Activated T-helper 17 cell treated with anti-CD3 and anti-CD28 coated beads, Interleukin-2, amount 50 U/mL, for 72 hours (primary cell): ENCODE measurements at regions not wholly inside any gene's neighbourhood (a gene's known extent, or its start where the extent isn't known, plus 50 kb on each side); places are given as distances from the start of the nearest gene placed in this dataset.

ENCODE experiments used
- ATAC-seq: fragments of 150-1000 bp; cut with Tn5 transposase; replicated peaks from 2 replicates; pipeline ENCODE4 v1.10.0; 2021; ENCODE audit warnings: mild to moderate bottlenecking, moderate library complexity
- H3K27ac Mint-ChIP-seq: one replicate; pipeline ENCODE4 v1.8.0; 2022; ENCODE audit warnings: mixed read lengths
- H3K27me3 Mint-ChIP-seq: one replicate; pipeline ENCODE4 v1.8.0; 2022; ENCODE audit warnings: mixed read lengths
- H3K36me3 Mint-ChIP-seq: one replicate; pipeline ENCODE4 v1.8.0; 2022; ENCODE audit warnings: low read depth, mild to moderate bottlenecking, mixed read lengths
- H3K4me1 Mint-ChIP-seq: one replicate; pipeline ENCODE4 v1.8.0; 2022; ENCODE audit warnings: mixed read lengths
- H3K4me3 Mint-ChIP-seq: one replicate; pipeline ENCODE4 v1.8.0; 2022; ENCODE audit warnings: mild to moderate bottlenecking, mixed read lengths
- H3K9me3 Mint-ChIP-seq: one replicate; pipeline ENCODE4 v1.8.0; 2022; ENCODE audit warnings: mixed read lengths

GRCh38 chr17:77597418-77598240 lies 360.9 kb upstream of the TNRC6C start:
- H3K4me3 Mint-ChIP-seq = no peak overlapping the region
- H3K9me3 Mint-ChIP-seq = no peaks in the 10 kb centered on the region
- no peaks in the 10 kb centered on the region for H3K36me3 Mint-ChIP-seq
- peaks cover 8% of the 10 kb centered on the region for H3K4me1 Mint-ChIP-seq
- no peaks in the 10 kb centered on the region for H3K27me3 Mint-ChIP-seq
- no peak overlapping the region for H3K27ac Mint-ChIP-seq
- ATAC-seq = no peak

DNA sequence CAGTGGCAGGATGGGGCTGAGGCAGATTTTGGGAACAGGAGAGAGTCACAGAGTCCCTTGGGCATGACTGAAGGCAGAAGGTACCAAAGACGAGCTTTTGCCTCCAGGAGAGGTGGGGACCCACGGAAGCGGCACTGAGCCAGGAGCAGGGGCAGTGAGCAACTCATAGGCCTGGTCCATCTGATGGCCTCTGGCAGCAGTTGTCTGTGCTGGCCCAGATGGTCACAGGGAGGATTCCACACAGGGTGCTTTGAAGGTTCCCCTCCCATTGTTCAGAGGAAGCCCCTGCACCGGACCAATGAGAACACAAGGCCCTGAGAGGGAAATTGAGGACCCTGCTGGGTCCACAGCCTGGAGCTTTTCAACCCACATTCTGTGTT lies 360.3 kb upstream of the TNRC6C start:
- H3K36me3 Mint-ChIP-seq = no peaks in the 10 kb centered on the region
- no peak for ATAC-seq
- no peaks in the 10 kb centered on the region for H3K27me3 Mint-ChIP-seq
- H3K4me1 Mint-ChIP-seq = peaks cover 8% of the 10 kb centered on the region
- no peak overlapping the region for H3K4me3 Mint-ChIP-seq
- H3K27ac Mint-ChIP-seq = no peak overlapping the region
- H3K9me3 Mint-ChIP-seq = no peaks in the 10 kb centered on the region

GRCh38 chr17:77599699-77600098 lies 358.8 kb upstream of the TNRC6C start:
- Mint-ChIP-seq H3K27ac (no peak overlapping the region), H3K4me3 (no peak overlapping the region), H3K36me3 (no peaks in the 10 kb centered on the region), H3K4me1 (peaks cover 6% of the 10 kb centered on the region), H3K9me3 (no peaks in the 10 kb centered on the region), H3K27me3 (no peaks in the 10 kb centered on the region)
- ATAC-seq = no peak

DNA sequence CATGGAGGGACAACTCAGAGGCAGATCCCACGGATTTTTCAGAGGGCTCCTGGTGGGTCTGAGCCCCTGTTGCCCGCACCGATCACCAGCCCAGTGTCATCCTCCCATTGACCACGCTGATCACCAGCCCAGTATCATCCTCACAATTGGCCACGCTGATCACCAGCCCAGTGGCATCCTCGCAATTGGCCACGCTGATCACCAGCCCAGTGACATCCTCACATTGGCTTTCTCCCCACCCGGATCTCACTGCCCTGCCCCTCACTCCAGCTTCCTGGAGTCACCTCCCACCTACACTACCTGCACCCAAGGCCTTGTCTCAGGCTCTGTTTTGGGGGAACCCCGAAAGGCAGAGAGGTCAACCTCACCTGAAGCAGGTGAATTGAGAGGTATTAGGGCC lies 358.2 kb upstream of the TNRC6C start:
- Mint-ChIP-seq H3K36me3 (no peaks in the 10 kb centered on the region), H3K4me1 (no peaks in the 10 kb centered on the region), H3K27me3 (no peaks in the 10 kb centered on the region)

DNA sequence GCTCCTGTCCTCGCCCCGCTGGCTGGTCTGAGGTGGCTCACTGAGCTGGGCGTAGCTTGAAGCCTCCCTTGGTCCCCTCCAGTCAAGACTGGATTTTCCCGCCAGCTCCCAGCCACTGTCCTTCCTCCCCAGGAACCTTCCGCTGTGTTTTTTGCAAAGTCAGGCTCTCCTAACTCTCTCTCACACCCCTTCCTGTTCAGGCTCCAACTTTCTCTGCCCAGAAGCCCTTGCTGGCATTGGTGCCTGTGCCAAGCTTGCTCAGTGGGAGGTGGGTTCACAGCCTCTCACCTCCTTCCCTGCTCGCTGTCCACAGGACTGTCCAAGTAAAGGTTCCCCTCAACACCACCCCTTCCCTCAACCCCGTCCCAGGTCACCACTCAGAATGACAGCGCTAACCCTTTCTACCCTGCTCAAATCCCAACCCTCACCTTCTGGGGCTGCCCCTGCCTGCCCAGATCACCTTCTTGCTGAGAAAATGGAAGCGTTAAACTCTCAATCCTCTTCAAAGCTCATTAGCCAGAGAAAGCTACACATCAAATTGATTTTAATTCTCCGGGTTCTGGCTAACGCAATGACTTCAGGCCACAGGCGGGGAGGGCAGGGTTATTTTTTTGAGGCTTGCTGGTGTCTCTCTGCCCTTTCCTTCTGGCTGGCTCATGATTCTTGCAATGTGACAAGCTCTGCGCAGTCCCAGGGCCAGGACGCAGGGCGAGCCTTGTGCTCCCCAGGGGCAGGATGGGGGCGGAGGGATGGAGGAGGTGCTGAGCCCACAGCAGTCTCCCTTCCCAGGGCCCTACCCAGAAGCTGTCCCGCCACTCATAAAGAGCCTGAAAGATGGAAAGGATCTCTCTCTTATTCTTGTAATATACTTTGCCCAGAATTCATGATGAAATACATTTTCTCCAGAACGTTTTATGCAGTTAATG lies 357.2 kb upstream of the TNRC6C start:
- no peak for ATAC-seq
- no peaks in the 10 kb centered on the region for H3K27me3 Mint-ChIP-seq
- H3K36me3 Mint-ChIP-seq = no peaks in the 10 kb centered on the region
- H3K9me3 Mint-ChIP-seq = no peaks in the 10 kb centered on the region
- H3K4me3 Mint-ChIP-seq = no peak overlapping the region
- H3K27ac Mint-ChIP-seq = no peak overlapping the region
- no peaks in the 10 kb centered on the region for H3K4me1 Mint-ChIP-seq

More for the DNA sequence above, 358.2 kb upstream of the TNRC6C start:
- no peak overlapping the region for H3K4me3 Mint-ChIP-seq
- no peaks in the 10 kb centered on the region for H3K9me3 Mint-ChIP-seq
- H3K27ac Mint-ChIP-seq = no peak overlapping the region
- ATAC-seq = no peak

DNA sequence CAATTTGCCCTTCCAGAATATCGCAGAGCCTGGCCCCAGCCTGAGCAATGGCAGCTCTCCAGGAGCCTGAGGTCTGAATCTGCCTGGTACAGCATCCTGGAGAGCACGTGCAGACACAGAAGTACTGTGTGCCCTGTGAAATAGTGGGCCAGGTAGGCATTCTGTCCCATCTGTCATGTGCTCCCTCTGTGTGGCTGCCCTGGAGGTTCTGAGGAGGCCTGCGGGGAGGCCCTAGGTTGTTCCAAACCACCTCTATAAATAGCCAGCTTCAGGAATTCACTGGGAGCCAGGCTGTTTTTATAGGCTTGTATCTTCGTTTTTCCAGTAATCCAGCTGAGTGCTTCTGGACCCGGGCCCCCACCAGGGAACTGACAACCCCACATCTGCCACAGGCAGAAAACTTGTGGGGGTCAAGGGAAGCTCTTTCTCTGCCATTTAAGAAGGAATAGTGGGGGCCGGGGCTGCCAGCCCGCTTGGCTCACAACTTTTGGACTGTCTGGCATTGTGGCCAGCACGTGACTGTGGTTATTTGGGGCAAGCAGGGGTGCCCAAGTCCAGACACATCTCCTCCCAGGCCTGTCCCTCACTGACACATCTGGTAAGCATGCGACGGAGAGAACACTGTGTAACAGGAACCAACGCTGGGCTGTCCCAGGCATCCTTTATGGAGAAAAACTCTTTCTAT lies 356.3 kb upstream of the TNRC6C start:
- no peak overlapping the region for H3K27ac Mint-ChIP-seq
- H3K36me3 Mint-ChIP-seq = no peaks in the 10 kb centered on the region
- no peaks in the 10 kb centered on the region for H3K27me3 Mint-ChIP-seq
- H3K4me1 Mint-ChIP-seq = no peaks in the 10 kb centered on the region
- H3K4me3 Mint-ChIP-seq = no peak overlapping the region
- H3K9me3 Mint-ChIP-seq = no peaks in the 10 kb centered on the region
- ATAC-seq = no peak

DNA sequence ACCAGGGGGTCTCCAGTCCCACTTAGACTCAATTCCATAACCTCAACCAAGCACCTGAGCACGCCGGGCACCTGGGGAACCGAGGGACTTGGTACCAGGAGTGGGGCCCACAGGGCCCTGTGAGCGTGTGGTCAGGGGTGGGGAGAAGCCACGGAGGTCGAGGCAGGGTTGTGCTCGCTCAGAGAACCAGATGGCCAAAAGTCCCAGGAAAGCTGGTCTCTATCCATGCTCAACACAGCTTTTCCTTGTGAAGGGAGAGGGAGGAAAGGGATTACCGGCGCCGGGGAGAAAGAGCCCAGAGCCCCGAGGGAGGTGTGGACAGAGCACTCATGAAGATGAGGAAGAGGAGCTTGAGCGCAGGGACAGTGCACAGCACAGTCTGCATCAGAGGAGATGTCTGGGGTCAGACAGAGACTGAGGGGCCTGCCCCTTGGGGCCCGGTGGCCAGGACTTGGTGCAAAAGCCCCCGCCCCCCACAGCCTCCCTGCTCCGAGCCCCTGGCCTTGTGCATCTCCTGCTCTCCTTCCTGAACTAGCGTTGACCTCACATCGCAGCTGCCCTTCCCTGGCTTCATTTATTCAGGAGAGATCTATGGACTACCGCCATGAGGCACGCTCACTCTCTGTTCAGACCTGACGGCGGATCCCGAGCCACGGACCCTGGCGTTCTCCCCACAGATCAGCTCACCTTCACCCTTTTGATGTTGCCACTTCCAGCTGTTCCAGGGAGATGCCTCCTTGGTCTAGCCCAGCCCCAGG lies 355.4 kb upstream of the TNRC6C start:
- no peak for ATAC-seq
- H3K27ac Mint-ChIP-seq = no peak overlapping the region
- no peaks in the 10 kb centered on the region for H3K27me3 Mint-ChIP-seq
- no peak overlapping the region for H3K4me3 Mint-ChIP-seq
- H3K4me1 Mint-ChIP-seq = no peaks in the 10 kb centered on the region
- no peaks in the 10 kb centered on the region for H3K9me3 Mint-ChIP-seq
- no peaks in the 10 kb centered on the region for H3K36me3 Mint-ChIP-seq

- Mint-ChIP-seq H3K4me3 (no peak overlapping the region), H3K27me3 (no peaks in the 10 kb centered on the region), H3K27ac (no peak overlapping the region), H3K9me3 (no peaks in the 10 kb centered on the region), H3K36me3 (no peaks in the 10 kb centered on the region), H3K4me1 (peaks cover 4% of the 10 kb centered on the region)
- ATAC-seq = no peak
Measured at GRCh38 chr17:77604301-77604972, 354.1 kb upstream of the TNRC6C start.

- H3K4me1 Mint-ChIP-seq = peaks cover 6% of the 10 kb centered on the region
Measured at GRCh38 chr17:77604973-77605313, 353.6 kb upstream of the TNRC6C start.

DNA sequence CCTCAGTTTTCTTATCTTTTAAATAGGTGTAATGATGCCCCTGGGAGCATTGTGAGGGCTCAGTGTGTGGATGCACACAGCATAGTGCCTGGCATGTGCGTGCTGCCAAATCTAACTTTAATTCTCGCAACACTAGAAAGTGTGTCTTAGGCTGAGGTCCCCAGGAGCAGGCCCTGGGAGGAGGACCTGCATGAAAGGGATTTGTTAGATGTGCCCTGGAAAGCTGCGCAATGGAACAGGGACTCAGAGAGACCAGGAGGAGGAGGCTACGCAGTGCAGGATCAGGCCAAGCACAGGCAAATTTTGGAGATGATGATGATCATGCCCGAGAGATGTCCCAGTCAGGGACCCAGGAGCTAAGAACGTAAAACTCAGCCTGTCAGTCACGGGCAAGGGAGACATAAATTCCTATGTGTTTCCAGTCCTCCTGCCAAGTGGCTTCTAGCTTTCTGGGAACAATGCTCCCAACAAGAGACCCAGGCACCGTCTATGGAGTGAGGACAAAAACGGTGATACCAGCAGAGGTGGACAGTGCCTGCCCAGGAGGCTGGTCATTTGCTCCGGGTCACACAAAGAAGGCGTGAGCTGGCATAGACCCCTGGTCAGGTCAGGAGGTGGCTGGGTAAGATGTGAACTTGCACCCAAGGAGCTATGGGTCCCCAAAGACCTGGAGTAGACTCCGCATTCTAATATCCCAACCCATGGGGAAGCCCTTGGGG lies 352.2 kb upstream of the TNRC6C start:
- no peaks in the 10 kb centered on the region for H3K36me3 Mint-ChIP-seq
- no peak for ATAC-seq
- peaks cover 15% of the 10 kb centered on the region for H3K4me1 Mint-ChIP-seq
- no peaks in the 10 kb centered on the region for H3K9me3 Mint-ChIP-seq
- H3K4me3 Mint-ChIP-seq = no peak overlapping the region
- H3K27me3 Mint-ChIP-seq = no peaks in the 10 kb centered on the region
- no peak overlapping the region for H3K27ac Mint-ChIP-seq

More at GRCh38 chr17:77604973-77605313, 353.6 kb upstream of the TNRC6C start:
- Mint-ChIP-seq H3K27me3 (no peaks in the 10 kb centered on the region), H3K9me3 (no peaks in the 10 kb centered on the region), H3K4me3 (no peak overlapping the region), H3K36me3 (no peaks in the 10 kb centered on the region), H3K27ac (no peak overlapping the region)
- ATAC-seq = no peak

GRCh38 chr17:77606865-77607210 lies 351.7 kb upstream of the TNRC6C start:
- ATAC-seq = no peak
- no peaks in the 10 kb centered on the region for H3K9me3 Mint-ChIP-seq

DNA sequence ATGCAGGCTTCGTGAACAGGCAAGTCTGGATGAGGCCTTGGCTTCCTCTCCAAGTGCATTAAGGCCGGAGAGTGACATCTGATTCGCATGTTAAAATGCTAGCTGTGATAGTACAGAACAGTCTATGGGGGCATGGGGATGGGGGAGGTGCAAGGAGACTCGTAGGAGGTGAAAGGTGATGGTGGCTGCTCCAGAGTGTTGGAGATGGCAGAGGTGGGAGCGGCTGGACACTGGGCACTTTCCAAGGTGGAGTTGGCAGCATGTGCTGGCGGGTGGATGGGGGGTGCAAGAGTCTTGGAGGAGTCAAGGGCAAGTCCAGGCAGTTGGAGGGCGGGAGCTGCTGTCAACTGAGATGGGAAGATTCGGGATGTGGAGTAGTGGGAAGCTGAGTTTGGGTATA lies 350.9 kb upstream of the TNRC6C start:
- Mint-ChIP-seq H3K36me3 (no peaks in the 10 kb centered on the region), H3K9me3 (no peaks in the 10 kb centered on the region), H3K27me3 (no peaks in the 10 kb centered on the region), H3K27ac (no peak overlapping the region), H3K4me3 (no peak overlapping the region), H3K4me1 (peaks cover 15% of the 10 kb centered on the region)
- no peak for ATAC-seq

More at GRCh38 chr17:77606865-77607210, 351.7 kb upstream of the TNRC6C start:
- H3K36me3 Mint-ChIP-seq = no peaks in the 10 kb centered on the region
- no peak overlapping the region for H3K4me3 Mint-ChIP-seq
- H3K27me3 Mint-ChIP-seq = no peaks in the 10 kb centered on the region
- H3K4me1 Mint-ChIP-seq = peaks cover 15% of the 10 kb centered on the region
- no peak overlapping the region for H3K27ac Mint-ChIP-seq

DNA sequence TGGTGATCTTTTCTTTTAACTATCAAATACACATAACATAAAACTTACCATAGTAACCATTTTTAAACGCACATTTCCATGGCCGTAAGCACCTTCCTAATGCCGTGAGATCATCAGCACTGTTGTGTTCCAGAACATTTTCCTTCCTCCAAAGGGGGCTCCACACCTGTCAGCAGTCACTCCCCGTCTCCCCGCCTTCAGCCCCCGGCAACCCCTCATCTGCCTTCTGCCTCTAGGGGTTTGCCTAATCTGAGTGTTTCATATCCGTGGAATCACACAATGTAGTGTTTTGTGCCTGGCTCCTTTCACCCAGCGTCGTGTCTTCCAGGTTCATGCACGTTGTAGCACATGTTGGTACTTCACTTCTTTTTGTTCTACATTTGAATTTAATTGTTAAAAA lies 350.1 kb upstream of the TNRC6C start:
- no peak overlapping the region for H3K27ac Mint-ChIP-seq
- no peaks in the 10 kb centered on the region for H3K36me3 Mint-ChIP-seq
- no peak overlapping the region for H3K4me3 Mint-ChIP-seq
- ATAC-seq = no peak
- H3K27me3 Mint-ChIP-seq = no peaks in the 10 kb centered on the region
- H3K9me3 Mint-ChIP-seq = no peaks in the 10 kb centered on the region
- peaks cover 15% of the 10 kb centered on the region for H3K4me1 Mint-ChIP-seq
